HG03139 (cell line): ENCODE measurements at regions not wholly inside any gene's neighbourhood (a gene's known extent, or its start where the extent isn't known, plus 50 kb on each side); places are given as distances from the start of the nearest gene placed in this dataset.

Source experiments
- ATAC-seq: cut with Tn5 transposase; IDR thresholded peaks from one replicate; pipeline ENCODE4 v1.9.1; 2021; ENCODE audit not compliant: unreplicated experiment

DNA sequence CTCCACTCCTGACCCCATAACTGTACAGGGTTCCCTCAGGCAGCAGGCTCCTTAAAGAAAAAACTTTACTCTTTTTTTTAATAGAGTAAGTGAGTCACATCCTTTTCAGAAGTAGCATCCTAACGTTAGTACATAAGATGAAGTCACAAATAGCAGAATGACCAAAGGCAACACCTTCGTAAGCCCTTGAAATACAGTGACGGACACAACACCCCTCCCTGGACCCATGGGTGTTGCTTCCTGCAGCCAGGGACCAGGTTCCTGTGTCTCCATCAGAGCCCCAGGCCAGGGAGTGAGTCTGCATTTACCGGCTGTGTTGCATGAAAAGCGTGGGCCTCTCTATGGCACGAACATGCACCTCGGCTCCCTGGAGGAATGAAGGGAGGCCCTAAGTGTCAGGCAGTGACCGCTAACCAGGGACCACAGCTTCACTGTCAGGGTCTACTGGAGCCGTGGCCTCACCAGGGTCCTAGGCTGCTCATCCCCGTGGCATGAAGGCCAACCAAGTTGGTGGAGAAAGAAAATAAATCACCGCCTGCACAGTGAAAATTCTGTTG, 340.0 kb upstream of the SFSWAP start:
- ATAC-seq = no peak

DNA sequence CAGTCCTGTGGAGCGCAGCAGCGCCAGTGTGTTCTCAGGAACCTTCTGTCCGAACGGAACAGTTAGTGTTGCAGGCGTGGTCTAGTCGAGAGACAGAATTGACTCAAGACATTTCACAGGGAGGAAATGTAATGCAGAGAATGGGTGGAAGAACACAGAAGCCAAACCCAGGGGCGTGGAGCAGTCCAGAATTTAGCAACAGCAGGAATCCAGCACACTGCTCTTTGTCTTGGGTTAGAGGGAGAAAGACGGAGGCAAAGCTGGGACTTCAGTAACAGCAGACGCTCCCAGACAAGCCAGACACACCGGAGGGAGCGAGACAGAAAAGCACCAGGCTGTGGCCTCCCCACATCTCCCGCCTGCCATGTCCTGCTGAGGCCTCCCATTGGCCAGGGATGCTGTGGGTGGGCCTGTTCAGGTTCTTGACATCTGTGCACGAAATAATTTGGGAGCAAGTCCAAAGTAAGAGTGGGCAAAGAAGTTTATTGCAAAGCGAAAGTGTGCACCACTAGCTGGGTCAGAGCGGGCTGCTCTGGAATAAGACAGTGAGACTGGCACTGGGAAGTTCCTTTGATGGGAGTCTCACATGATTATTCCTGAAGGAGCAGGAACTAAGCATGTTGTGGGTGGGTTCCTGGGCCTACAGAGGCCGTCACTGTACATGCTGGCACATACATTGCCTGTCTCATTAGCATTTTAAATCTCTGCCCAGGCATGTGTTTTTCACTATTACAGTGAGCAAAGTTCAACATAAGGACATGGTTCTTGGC, 339.3 kb upstream of the SFSWAP start:
- ATAC-seq = no peak

DNA sequence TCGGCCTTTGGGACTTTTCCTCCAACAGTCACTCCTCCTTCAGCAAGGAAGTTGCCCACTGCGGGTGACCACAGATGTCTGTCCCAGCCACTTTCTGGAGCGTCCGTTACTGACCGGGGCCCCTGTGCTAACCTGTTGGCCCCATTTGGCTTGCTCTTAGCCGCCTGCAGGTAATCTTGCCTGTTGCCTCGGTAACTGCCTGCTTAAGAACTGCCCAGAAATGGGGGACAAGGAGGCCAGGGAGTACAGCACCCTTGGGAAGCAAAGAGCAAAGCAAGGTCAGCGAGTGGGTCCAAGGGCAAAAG, 338.8 kb upstream of the SFSWAP start:
- ATAC-seq = no peak

GRCh38 chr12:131372706-131373195, 338.1 kb upstream of the SFSWAP start:
- ATAC-seq = no peak

- no peak for ATAC-seq
These were observed 335.5 kb upstream of the SFSWAP start for GRCh38 chr12:131375261-131375971.

DNA sequence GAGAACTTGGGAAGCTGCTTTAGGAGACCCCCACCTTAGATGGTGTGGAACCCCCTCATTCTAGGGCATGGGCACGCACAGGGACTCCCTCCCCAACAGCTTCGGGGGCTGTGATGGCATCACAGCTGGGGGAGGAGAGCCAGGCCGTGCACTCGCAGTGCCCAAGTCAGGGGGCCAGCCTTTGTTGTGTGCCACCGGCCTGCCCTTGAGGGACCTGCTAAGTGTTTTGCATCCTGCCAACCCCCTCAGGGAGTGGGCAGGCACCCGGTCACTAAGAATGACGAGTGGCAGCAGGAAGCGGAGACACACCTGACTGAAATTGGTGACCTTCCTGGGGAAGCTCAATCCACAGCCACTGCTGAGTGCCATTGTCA, 334.9 kb upstream of the SFSWAP start:
- ATAC-seq = no peak

- no peak for ATAC-seq
These were observed 332.6 kb upstream of the SFSWAP start for GRCh38 chr12:131378176-131378842.

DNA sequence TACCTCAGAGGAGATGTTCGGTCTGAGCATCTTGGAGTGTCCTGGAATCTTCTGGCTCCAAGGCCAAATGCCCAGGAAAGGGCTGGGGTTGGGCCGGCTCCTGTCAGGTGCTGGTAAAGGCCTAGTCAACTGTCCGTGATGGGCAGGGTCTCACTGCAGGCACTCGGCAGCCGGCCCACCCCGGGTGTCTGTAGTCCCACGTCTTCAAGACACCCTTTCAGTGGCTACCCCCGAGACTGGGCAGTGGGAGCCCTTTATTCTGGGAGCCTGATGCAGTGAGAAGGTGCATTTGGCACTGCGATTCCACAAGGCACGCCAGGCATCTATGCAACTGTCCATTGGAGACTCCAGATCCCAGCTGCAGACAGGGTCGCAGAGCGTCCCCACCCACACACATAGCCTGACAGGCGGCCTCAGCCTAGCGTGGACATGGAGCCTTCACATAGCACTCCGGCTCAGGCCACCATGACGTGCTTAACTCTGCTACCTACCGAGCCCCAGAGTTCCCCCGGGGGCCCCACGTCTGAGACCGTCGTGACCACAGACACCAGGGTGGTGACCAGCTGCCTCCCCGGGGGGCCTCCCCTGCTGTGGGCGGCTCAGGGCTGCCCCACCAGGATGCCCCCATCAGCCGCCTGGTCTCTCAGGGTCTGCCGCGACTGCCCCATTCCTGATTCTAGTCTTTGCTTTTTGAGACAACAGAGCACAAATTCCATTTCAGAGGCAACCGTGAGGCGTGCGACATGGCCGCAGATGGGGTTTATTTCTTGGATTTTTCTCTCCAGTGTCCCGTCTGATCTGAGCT, 331.8 kb upstream of the SFSWAP start:
- no peak for ATAC-seq

DNA sequence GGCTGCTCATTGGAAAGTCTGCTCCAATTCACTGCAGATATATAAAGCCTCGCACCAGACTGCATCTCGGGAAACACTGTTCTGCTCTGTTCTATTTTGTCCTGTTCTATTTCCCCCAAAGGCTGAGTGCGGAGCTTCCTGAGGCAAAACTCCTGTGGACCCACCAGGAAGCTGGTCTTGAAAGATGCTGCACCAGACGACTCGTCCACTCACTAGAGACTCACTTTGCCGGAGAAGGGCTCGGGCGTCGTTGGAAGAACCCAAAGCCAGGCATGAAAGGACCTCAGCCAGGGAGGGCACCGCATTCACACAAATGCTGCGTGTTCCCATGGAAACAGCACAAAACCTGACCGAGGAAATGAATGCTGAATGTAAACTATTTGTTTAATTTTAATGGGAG, 331.2 kb upstream of the SFSWAP start:
- no peak for ATAC-seq

DNA sequence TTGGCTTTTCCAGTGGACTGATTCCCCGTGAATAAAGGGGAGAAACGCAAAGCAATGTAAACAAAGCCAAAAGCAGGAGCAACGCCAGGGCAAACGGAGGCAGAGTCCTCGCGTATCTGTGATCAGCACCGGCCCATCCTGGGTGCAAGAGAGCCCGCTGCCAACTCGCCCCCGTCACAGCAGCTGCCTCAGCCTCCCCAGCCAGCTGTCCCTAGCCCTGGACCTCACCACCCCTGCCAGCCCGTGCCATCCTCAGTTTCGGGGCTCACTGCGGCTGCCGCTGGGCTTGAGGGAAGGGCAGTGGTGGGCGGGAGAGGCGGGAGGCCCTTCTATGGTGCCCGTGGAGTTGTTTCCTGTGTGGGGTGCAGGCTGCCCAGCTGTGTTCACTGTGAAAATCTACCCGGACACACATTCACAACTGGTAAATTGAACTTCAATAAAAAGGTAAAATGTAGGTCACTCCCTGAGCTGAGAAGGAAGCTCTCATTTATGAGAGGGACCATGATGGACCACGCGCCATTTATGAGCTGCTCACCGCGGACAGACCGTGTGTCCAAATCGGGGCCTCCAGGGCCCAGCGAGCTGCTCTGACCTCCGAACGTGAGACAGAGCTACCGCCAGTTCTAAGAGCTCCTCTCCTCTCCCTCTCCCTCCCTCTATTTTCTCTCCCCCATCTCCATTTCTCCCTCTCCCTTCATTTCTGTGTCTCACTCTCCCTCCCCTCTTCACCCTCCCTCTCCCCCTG, 330.5 kb upstream of the SFSWAP start:
- ATAC-seq = no peak

- no peak for ATAC-seq
These were observed 329.8 kb upstream of the SFSWAP start for GRCh38 chr12:131380965-131381705.

DNA sequence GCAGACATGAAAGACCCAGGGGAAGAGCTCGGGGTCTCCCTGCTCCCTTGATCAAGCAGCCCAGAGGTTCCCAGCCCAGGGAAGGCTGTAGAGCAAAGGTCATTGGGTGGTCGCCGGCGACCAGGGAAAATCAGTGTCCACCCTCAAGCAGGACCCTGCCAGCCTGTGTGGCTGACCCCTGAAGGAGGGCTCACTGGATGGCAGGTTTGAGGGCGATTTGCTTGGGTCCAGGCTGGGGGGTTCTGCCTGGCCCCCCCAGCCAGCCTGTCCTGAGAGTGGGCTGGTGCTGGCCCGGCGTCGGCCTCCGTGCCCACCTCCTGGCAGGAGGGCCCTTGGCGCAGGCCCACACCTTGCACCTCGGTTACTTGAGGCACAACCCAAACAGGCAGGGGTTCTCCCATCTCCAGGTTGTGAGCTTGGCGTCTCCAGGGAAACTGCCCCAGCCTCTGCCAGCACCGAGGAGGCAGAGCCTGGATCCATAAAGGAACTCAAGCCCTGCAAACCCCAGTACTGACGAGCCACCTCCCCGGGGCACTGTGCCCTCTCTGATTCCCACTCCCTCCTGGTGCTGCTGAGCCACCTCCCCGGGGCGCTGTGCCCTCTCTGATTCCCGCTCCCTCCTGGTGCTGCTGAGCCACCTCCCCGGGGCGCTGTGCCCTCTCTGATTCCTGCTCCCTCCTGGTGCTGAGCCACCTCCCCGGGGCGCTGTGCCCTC, 329.0 kb upstream of the SFSWAP start:
- ATAC-seq = no peak

- no peak for ATAC-seq
These were observed 327.6 kb upstream of the SFSWAP start for GRCh38 chr12:131383291-131383690.

- ATAC-seq = no peak
These were observed 326.9 kb upstream of the SFSWAP start for GRCh38 chr12:131383741-131384543.

- ATAC-seq = no peak
These were observed 326.4 kb upstream of the SFSWAP start for GRCh38 chr12:131384544-131384855.

DNA sequence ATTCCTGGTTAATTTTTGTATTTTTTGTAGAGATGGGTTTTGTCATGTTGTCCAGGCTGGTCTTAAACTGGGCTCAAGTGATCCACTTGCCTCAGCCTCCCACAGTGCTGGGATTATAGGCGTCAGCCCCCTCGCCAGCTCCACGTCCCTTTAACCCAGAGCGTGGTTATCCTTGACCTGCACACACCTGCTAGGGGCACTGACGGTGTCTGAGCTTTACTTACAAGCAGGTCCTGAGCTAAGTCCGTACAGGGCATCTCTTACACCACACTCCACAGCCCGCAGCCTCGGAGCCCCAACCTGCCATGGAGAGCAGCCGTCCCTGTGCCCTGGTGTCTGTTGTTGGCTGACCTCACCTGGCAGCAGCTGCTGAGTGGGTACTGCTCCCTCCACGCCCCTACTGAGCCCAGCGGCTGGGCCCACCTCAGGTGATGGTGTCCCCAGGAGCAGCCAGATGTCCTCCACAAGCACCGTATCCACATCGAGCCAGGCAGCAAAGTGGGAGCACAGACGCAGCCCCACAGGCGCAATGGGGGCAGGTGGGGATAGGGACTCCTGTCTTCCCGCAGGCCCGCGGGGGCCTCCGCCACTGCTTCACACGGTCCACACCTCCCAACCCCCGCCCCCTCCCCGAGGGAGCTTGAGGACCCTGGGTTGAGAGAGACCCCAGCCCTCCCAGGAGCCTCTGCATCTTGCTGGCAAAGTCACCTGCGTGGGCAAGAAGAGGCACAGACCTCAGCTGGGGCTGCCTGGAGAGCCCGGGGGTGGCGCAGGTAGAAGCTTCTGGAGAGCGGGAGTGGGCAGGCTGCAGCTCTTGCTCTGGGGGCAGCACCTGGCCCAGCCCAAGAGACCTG, 325.4 kb upstream of the SFSWAP start:
- no peak for ATAC-seq

DNA sequence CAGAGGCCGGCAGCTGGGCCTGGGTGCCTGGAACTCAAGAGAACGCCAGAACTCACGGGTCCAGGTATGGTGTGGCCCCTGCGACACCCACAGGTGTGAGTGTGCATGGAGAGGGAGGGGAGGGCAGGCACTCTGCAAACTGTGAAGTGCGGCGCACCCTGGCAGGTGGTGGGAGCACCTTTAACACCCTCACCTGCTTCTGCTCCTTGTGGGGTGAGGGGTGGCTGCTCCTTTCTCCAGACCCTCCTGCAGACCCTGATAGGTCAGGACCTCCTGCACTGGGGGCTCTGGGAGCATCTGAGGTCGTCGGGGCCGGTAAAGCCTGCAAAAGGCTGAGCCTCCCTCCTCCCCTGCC, 324.7 kb upstream of the SFSWAP start:
- ATAC-seq = no peak

DNA sequence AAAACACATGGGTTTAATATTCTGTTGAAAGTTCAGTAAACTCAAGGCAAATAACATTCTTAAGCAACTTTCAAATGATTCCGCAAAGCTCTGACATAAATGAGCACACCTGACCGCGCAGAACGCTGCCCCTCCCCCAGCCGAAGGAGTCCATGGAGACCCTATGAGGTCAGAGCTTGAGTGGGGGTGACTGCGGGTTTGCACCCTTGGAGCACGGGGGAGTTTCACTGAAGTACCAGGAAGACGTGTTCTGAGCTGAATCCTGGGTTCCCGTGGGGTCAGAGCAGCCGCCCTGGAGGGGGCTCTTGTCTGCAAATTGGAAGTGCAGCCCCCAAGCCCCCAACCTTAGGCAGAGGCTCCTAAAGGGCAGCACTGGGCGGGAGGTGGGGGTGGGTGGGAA, 324.1 kb upstream of the SFSWAP start:
- ATAC-seq = no peak
